ENCODE measurements at regions not wholly inside any gene's neighbourhood (a gene's known extent, or its start where the extent isn't known, plus 50 kb on each side); places are given as distances from the start of the nearest gene placed in this dataset.

GRCh38 chr13:85742355-85742754 lies 56.9 kb downstream of the SLITRK6 start:
- Histone ChIP-seq H3K27ac (ENCODE audit: low read depth, low read length) (no peak overlapping the region), H3K36me3 (ENCODE audit: control insufficient read depth in 1 of 2, insufficient read depth in 2 of 2, low read length in 2 of 2) (no peaks in the 10 kb centered on the region), H3K9me3 (ENCODE audit: control insufficient read depth in 1 of 2, low read length in 2 of 2) (peaks cover 5 to 7% of the 10 kb centered on the region in 2 donors), H3K4me3 (ENCODE audit: low read depth in 1 of 2, low read length in 2 of 2) (no peak overlapping the region), H3K27me3 (ENCODE audit: control insufficient read depth in 1 of 2, insufficient read depth in 2 of 2, low read length in 2 of 2) (no peaks in the 10 kb centered on the region), H3K9ac (ENCODE audit: low read depth in 1 of 2, low read length in 2 of 2) (no peak overlapping the region), H3K4me1 (ENCODE audit: control insufficient read depth in 1 of 2, insufficient read depth in 2 of 2, low read length in 2 of 2) (no peaks in the 10 kb centered on the region)

GRCh38 chr13:85741017-85741416 lies 58.2 kb downstream of the SLITRK6 start:
- H3K4me3 ChIP-seq (ENCODE audit: low read depth in 1 of 2, low read length in 2 of 2): no peak overlapping the region

GRCh38 chr13:85738696-85739320 lies 60.4 kb downstream of the SLITRK6 start:
- Histone ChIP-seq H3K4me3 (ENCODE audit: low read depth in 1 of 2, low read length in 2 of 2) (no peak overlapping the region), H3K27me3 (ENCODE audit: control insufficient read depth in 1 of 2, insufficient read depth in 2 of 2, low read length in 2 of 2) (no peaks in the 10 kb centered on the region), H3K9me3 (ENCODE audit: control insufficient read depth in 1 of 2, low read length in 2 of 2) (peaks cover 0 to 5% of the 10 kb centered on the region in 2 donors), H3K4me1 (ENCODE audit: control insufficient read depth in 1 of 2, insufficient read depth in 2 of 2, low read length in 2 of 2) (no peaks in the 10 kb centered on the region), H3K27ac (ENCODE audit: low read depth, low read length) (no peak overlapping the region), H3K9ac (ENCODE audit: low read depth in 1 of 2, low read length in 2 of 2) (no peak overlapping the region), H3K36me3 (ENCODE audit: control insufficient read depth in 1 of 2, insufficient read depth in 2 of 2, low read length in 2 of 2) (no peaks in the 10 kb centered on the region)

More at GRCh38 chr13:85741017-85741416, 58.2 kb downstream of the SLITRK6 start:
- Histone ChIP-seq H3K9ac (ENCODE audit: low read depth in 1 of 2, low read length in 2 of 2) (no peak overlapping the region), H3K36me3 (ENCODE audit: control insufficient read depth in 1 of 2, insufficient read depth in 2 of 2, low read length in 2 of 2) (no peaks in the 10 kb centered on the region), H3K4me1 (ENCODE audit: control insufficient read depth in 1 of 2, insufficient read depth in 2 of 2, low read length in 2 of 2) (no peaks in the 10 kb centered on the region), H3K27ac (ENCODE audit: low read depth, low read length) (no peak overlapping the region), H3K9me3 (ENCODE audit: control insufficient read depth in 1 of 2, low read length in 2 of 2) (peaks cover 0 to 5% of the 10 kb centered on the region in 2 donors), H3K27me3 (ENCODE audit: control insufficient read depth in 1 of 2, insufficient read depth in 2 of 2, low read length in 2 of 2) (no peaks in the 10 kb centered on the region)

- no peak overlapping the region for H3K9ac ChIP-seq (ENCODE audit: low read depth in 1 of 2, low read length in 2 of 2)
- H3K27ac ChIP-seq (ENCODE audit: low read depth, low read length): no peak overlapping the region
- H3K4me3 ChIP-seq (ENCODE audit: low read depth in 1 of 2, low read length in 2 of 2): no peak overlapping the region
- no peaks in the 10 kb centered on the region for H3K4me1 ChIP-seq (ENCODE audit: control insufficient read depth in 1 of 2, insufficient read depth in 2 of 2, low read length in 2 of 2)
- no peaks in the 10 kb centered on the region for H3K27me3 ChIP-seq (ENCODE audit: control insufficient read depth in 1 of 2, insufficient read depth in 2 of 2, low read length in 2 of 2)
- peaks cover 0 to 5% of the 10 kb centered on the region in 2 donors for H3K9me3 ChIP-seq (ENCODE audit: control insufficient read depth in 1 of 2, low read length in 2 of 2)
- no peaks in the 10 kb centered on the region for H3K36me3 ChIP-seq (ENCODE audit: control insufficient read depth in 1 of 2, insufficient read depth in 2 of 2, low read length in 2 of 2)
Measured at GRCh38 chr13:85737952-85738351, 61.3 kb downstream of the SLITRK6 start.

GRCh38 chr13:85729296-85729695 lies 69.9 kb downstream of the SLITRK6 start:
- H3K9ac ChIP-seq (ENCODE audit: low read depth in 1 of 2, low read length in 2 of 2): no peak overlapping the region
- no peaks in the 10 kb centered on the region for H3K4me1 ChIP-seq (ENCODE audit: control insufficient read depth in 1 of 2, insufficient read depth in 2 of 2, low read length in 2 of 2)
- H3K27me3 ChIP-seq (ENCODE audit: control insufficient read depth in 1 of 2, insufficient read depth in 2 of 2, low read length in 2 of 2): no peaks in the 10 kb centered on the region
- H3K27ac ChIP-seq (ENCODE audit: low read depth, low read length): no peak overlapping the region
- no peaks in the 10 kb centered on the region for H3K9me3 ChIP-seq (ENCODE audit: control insufficient read depth in 1 of 2, low read length in 2 of 2)
- H3K36me3 ChIP-seq (ENCODE audit: control insufficient read depth in 1 of 2, insufficient read depth in 2 of 2, low read length in 2 of 2): no peaks in the 10 kb centered on the region
- H3K4me3 ChIP-seq (ENCODE audit: low read depth in 1 of 2, low read length in 2 of 2): no peak overlapping the region

GRCh38 chr13:85728811-85729210 lies 70.4 kb downstream of the SLITRK6 start:
- H3K27ac ChIP-seq (ENCODE audit: low read depth, low read length): no peak overlapping the region
- H3K9me3 ChIP-seq (ENCODE audit: control insufficient read depth in 1 of 2, low read length in 2 of 2): no peaks in the 10 kb centered on the region
- H3K27me3 ChIP-seq (ENCODE audit: control insufficient read depth in 1 of 2, insufficient read depth in 2 of 2, low read length in 2 of 2): no peaks in the 10 kb centered on the region
- H3K9ac ChIP-seq (ENCODE audit: low read depth in 1 of 2, low read length in 2 of 2): no peak overlapping the region
- H3K4me1 ChIP-seq (ENCODE audit: control insufficient read depth in 1 of 2, insufficient read depth in 2 of 2, low read length in 2 of 2): no peaks in the 10 kb centered on the region
- H3K36me3 ChIP-seq (ENCODE audit: control insufficient read depth in 1 of 2, insufficient read depth in 2 of 2, low read length in 2 of 2): no peaks in the 10 kb centered on the region
- no peak overlapping the region for H3K4me3 ChIP-seq (ENCODE audit: low read depth in 1 of 2, low read length in 2 of 2)

- Histone ChIP-seq H3K27ac (ENCODE audit: low read depth, low read length) (no peak overlapping the region), H3K4me1 (ENCODE audit: control insufficient read depth in 1 of 2, insufficient read depth in 2 of 2, low read length in 2 of 2) (no peaks in the 10 kb centered on the region), H3K9ac (ENCODE audit: low read depth in 1 of 2, low read length in 2 of 2) (no peak overlapping the region), H3K9me3 (ENCODE audit: control insufficient read depth in 1 of 2, low read length in 2 of 2) (no peaks in the 10 kb centered on the region), H3K27me3 (ENCODE audit: control insufficient read depth in 1 of 2, insufficient read depth in 2 of 2, low read length in 2 of 2) (no peaks in the 10 kb centered on the region), H3K36me3 (ENCODE audit: control insufficient read depth in 1 of 2, insufficient read depth in 2 of 2, low read length in 2 of 2) (no peaks in the 10 kb centered on the region), H3K4me3 (ENCODE audit: low read depth in 1 of 2, low read length in 2 of 2) (no peak overlapping the region)
Measured at GRCh38 chr13:85725433-85725832, 73.8 kb downstream of the SLITRK6 start.

GRCh38 chr13:85724546-85725432 lies 74.4 kb downstream of the SLITRK6 start:
- Histone ChIP-seq H3K27me3 (ENCODE audit: control insufficient read depth in 1 of 2, insufficient read depth in 2 of 2, low read length in 2 of 2) (no peaks in the 10 kb centered on the region), H3K27ac (ENCODE audit: low read depth, low read length) (no peak overlapping the region), H3K4me1 (ENCODE audit: control insufficient read depth in 1 of 2, insufficient read depth in 2 of 2, low read length in 2 of 2) (no peaks in the 10 kb centered on the region), H3K9ac (ENCODE audit: low read depth in 1 of 2, low read length in 2 of 2) (no peak overlapping the region), H3K4me3 (ENCODE audit: low read depth in 1 of 2, low read length in 2 of 2) (no peak overlapping the region), H3K36me3 (ENCODE audit: control insufficient read depth in 1 of 2, insufficient read depth in 2 of 2, low read length in 2 of 2) (no peaks in the 10 kb centered on the region), H3K9me3 (ENCODE audit: control insufficient read depth in 1 of 2, low read length in 2 of 2) (no peaks in the 10 kb centered on the region)

GRCh38 chr13:85719749-85720148 lies 79.5 kb downstream of the SLITRK6 start:
- Histone ChIP-seq H3K4me1 (ENCODE audit: control insufficient read depth in 1 of 2, insufficient read depth in 2 of 2, low read length in 2 of 2) (no peaks in the 10 kb centered on the region), H3K9ac (ENCODE audit: low read depth in 1 of 2, low read length in 2 of 2) (no peak overlapping the region), H3K9me3 (ENCODE audit: control insufficient read depth in 1 of 2, low read length in 2 of 2) (peaks cover 0 to 3% of the 10 kb centered on the region in 2 donors), H3K27me3 (ENCODE audit: control insufficient read depth in 1 of 2, insufficient read depth in 2 of 2, low read length in 2 of 2) (no peaks in the 10 kb centered on the region), H3K36me3 (ENCODE audit: control insufficient read depth in 1 of 2, insufficient read depth in 2 of 2, low read length in 2 of 2) (no peaks in the 10 kb centered on the region), H3K4me3 (ENCODE audit: low read depth in 1 of 2, low read length in 2 of 2) (no peak overlapping the region), H3K27ac (ENCODE audit: low read depth, low read length) (no peak overlapping the region)

- Histone ChIP-seq H3K36me3 (ENCODE audit: control insufficient read depth in 1 of 2, insufficient read depth in 2 of 2, low read length in 2 of 2) (no peaks in the 10 kb centered on the region), H3K9me3 (ENCODE audit: control insufficient read depth in 1 of 2, low read length in 2 of 2) (peaks cover 0 to 3% of the 10 kb centered on the region in 2 donors), H3K4me1 (ENCODE audit: control insufficient read depth in 1 of 2, insufficient read depth in 2 of 2, low read length in 2 of 2) (no peaks in the 10 kb centered on the region), H3K9ac (ENCODE audit: low read depth in 1 of 2, low read length in 2 of 2) (no peak overlapping the region), H3K27ac (ENCODE audit: low read depth, low read length) (no peak overlapping the region), H3K4me3 (ENCODE audit: low read depth in 1 of 2, low read length in 2 of 2) (no peak overlapping the region), H3K27me3 (ENCODE audit: control insufficient read depth in 1 of 2, insufficient read depth in 2 of 2, low read length in 2 of 2) (no peaks in the 10 kb centered on the region)
Measured at GRCh38 chr13:85717921-85718320, 81.3 kb downstream of the SLITRK6 start.

All from duodenal mucosa (tissue), 2 donors.